ENCODE measurements at regions not wholly inside any gene's neighbourhood (a gene's known extent, or its start where the extent isn't known, plus 50 kb on each side); places are given as distances from the start of the nearest gene placed in this dataset.

DNA sequence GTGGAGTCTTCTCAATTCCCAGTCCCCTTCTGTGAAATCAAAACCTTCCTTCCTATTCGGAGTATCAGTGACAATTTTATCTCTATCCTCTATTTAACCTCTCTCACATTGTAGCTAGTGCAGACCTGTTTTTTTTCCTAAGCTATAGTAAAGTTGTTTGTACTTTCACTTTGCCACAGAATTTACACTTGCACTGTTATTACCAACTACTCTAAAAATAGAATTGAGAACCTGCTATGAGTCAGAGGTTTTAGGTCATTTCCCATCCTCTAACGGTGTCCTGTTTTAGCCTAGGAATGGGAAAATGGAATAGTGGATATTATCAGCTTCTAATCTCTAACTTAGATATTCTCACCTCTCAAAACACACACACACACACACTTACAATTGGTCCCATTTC is 862.7 kb downstream of the NCAM2 start:
- Histone ChIP-seq H2AFZ (replicated peaks) (no peak overlapping the region), H3K4me3 (no peak overlapping the region), H3K36me3 (no peaks in the 10 kb centered on the region), H3K4me2 (no peak overlapping the region), H3K4me1 (no peaks in the 10 kb centered on the region), H3K27ac (no peak overlapping the region), H4K20me1 (ENCODE audit: low read depth) (no peaks in the 10 kb centered on the region), H3K9me3 (ENCODE audit: low read depth) (no peaks in the 10 kb centered on the region), H3K79me2 (ENCODE audit: low read depth) (no peaks in the 10 kb centered on the region), H3K9ac (no peak overlapping the region), H3F3A (ENCODE audit: low read depth) (no peaks in the 10 kb centered on the region), H3K27me3 (no peaks in the 10 kb centered on the region)
- Mint-ChIP-seq H3K27me3 (ENCODE audit: insufficient read depth, low read depth) (no peaks in the 10 kb centered on the region), H3K4me1 (no peaks in the 10 kb centered on the region), H3K9me3 (no peaks in the 10 kb centered on the region), H3K27ac (no peak overlapping the region), H3K36me3 (no peaks in the 10 kb centered on the region), H3K4me3 (no peak overlapping the region)
- TF ChIP-seq EZH2 (IDR thresholded peaks at IDR 0.05) (no peak), EZH2phosphoT487 (IDR thresholded peaks at IDR 0.05) (no peak)
- TF ChIP-seq, protein P1, sequence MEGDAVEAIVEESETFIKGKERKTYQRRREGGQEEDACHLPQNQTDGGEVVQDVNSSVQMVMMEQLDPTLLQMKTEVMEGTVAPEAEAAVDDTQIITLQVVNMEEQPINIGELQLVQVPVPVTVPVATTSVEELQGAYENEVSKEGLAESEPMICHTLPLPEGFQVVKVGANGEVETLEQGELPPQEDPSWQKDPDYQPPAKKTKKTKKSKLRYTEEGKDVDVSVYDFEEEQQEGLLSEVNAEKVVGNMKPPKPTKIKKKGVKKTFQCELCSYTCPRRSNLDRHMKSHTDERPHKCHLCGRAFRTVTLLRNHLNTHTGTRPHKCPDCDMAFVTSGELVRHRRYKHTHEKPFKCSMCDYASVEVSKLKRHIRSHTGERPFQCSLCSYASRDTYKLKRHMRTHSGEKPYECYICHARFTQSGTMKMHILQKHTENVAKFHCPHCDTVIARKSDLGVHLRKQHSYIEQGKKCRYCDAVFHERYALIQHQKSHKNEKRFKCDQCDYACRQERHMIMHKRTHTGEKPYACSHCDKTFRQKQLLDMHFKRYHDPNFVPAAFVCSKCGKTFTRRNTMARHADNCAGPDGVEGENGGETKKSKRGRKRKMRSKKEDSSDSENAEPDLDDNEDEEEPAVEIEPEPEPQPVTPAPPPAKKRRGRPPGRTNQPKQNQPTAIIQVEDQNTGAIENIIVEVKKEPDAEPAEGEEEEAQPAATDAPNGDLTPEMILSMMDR (IDR thresholded peaks at IDR 0.05), result no peak
- no peak for DNase-seq (ENCODE audit: low spot score)

DNA sequence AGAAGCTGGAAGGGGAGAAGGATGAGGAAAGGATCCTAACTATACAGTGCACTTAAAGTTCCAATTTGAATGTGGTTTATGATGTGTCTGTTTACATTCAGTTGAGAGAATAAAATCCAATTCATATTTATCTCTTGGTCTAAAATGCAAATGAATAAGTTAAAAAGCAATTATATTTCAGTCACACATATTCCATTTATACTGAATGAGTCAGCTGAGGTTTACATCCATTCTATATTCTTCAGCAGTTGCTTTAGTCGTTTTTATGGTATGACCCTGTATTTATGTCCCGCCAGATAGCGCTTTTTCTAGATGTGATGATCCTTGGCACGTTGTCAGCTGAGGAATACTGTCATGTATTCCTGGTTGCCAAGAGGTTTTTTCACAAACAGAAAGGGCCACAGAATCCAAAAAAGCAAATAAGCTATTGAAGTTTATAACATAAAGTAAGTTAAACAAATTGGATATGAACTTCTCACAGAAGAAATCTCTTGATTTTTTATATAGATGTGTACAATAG is 866.2 kb downstream of the NCAM2 start:
- Histone ChIP-seq H3K79me2 (ENCODE audit: low read depth) (no peaks in the 10 kb centered on the region), H3K9me3 (ENCODE audit: low read depth) (no peaks in the 10 kb centered on the region), H3K4me1 (no peaks in the 10 kb centered on the region), H3K27ac (no peak overlapping the region), H3F3A (ENCODE audit: low read depth) (no peaks in the 10 kb centered on the region), H3K4me2 (no peak overlapping the region), H3K27me3 (no peaks in the 10 kb centered on the region), H4K20me1 (ENCODE audit: low read depth) (no peaks in the 10 kb centered on the region), H2AFZ (replicated peaks) (no peak overlapping the region), H3K4me3 (no peak overlapping the region), H3K36me3 (no peaks in the 10 kb centered on the region), H3K9ac (no peak overlapping the region)
- Mint-ChIP-seq H3K27ac (no peak overlapping the region), H3K27me3 (ENCODE audit: insufficient read depth, low read depth) (no peaks in the 10 kb centered on the region), H3K9me3 (no peaks in the 10 kb centered on the region), H3K4me3 (no peak overlapping the region), H3K4me1 (no peaks in the 10 kb centered on the region), H3K36me3 (no peaks in the 10 kb centered on the region)
- no peak for DNase-seq (ENCODE audit: low spot score)
- no peak for TF ChIP-seq EZH2 (IDR thresholded peaks at IDR 0.05)
- TF ChIP-seq, protein P1 (IDR thresholded peaks at IDR 0.05), result no peak
- no peak for TF ChIP-seq EZH2phosphoT487 (IDR thresholded peaks at IDR 0.05)

DNA sequence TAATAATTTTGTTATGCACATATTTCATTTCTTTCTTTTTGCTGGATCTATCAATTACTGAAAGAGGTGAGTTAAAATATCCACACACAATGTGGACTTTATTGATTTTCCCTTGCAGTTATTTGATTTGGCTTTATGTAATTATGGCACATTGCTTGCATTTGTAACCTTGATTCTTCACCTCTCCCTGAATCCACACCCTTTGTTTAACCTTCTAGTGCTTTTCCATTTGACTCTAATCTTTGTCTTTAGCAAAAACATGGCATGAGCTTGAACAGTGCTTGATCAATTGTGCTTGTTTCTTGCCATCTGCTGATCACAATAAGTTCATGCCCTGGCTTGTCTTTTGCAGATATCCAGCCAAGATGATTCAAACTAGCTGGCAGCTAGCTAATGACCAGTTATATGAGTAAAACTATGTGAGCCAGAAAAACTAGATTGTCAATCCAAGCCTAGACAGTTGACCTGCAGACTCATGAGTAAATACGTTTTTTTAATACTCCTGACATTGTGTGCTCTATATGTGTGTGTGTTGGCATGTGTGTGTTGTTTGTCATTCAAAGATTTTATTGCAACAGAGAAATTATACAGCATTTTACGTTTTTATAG is 899.2 kb downstream of the NCAM2 start:
- Histone ChIP-seq H3K27ac (no peak overlapping the region), H3K4me2 (no peak overlapping the region), H3K9ac (no peak overlapping the region), H3K9me3 (ENCODE audit: low read depth) (no peaks in the 10 kb centered on the region), H3K79me2 (ENCODE audit: low read depth) (no peaks in the 10 kb centered on the region), H3K27me3 (no peaks in the 10 kb centered on the region), H4K20me1 (ENCODE audit: low read depth) (no peaks in the 10 kb centered on the region), H3K36me3 (no peaks in the 10 kb centered on the region), H2AFZ (replicated peaks) (no peak overlapping the region), H3F3A (ENCODE audit: low read depth) (no peaks in the 10 kb centered on the region), H3K4me1 (no peaks in the 10 kb centered on the region), H3K4me3 (no peak overlapping the region)
- H3K4me3 Mint-ChIP-seq, result no peak overlapping the region
- H3K9me3 Mint-ChIP-seq, result peaks cover 16% of the 10 kb centered on the region
- peaks cover 3% of the 10 kb centered on the region for H3K36me3 Mint-ChIP-seq
- no peaks in the 10 kb centered on the region for H3K4me1 Mint-ChIP-seq
- no peaks in the 10 kb centered on the region for H3K27me3 Mint-ChIP-seq (ENCODE audit: insufficient read depth, low read depth)
- TF ChIP-seq, protein P1 (IDR thresholded peaks at IDR 0.05), result no peak
- TF ChIP-seq EZH2phosphoT487 (IDR thresholded peaks at IDR 0.05) (no peak), EZH2 (IDR thresholded peaks at IDR 0.05) (no peak)
- no peak overlapping the region for H3K27ac Mint-ChIP-seq
- no peak for DNase-seq (ENCODE audit: low spot score)

Measured in neural progenitor cell (in vitro differentiated cells).